Loucy (cell line): ENCODE measurements at regions not wholly inside any gene's neighbourhood (a gene's known extent, or its start where the extent isn't known, plus 50 kb on each side); places are given as distances from the start of the nearest gene placed in this dataset.

Experiments used
- H2AFZ ChIP-seq: fragments of 200-600 bp; sonication (generic); 2 replicates; pipeline ENCODE4 v1.6.0; 2016; ENCODE audit warnings: antibody characterized with exemption, mild to moderate bottlenecking, low read length, moderate library complexity
- H3F3A ChIP-seq: fragments of 200-600 bp; 2 replicates; pipeline ENCODE4 v1.6.0; 2016; ENCODE audit warnings: antibody characterized with exemption, low read depth, mild to moderate bottlenecking
- H3K27me3 ChIP-seq: fragments of 200-600 bp; sonication (generic); 2 replicates; pipeline ENCODE4 v1.6.1; 2014; ENCODE audit warnings: low read length, mild to moderate bottlenecking; ENCODE audit not compliant: insufficient read depth, poor library complexity, severe bottlenecking
- H3K36me3 ChIP-seq: fragments of 200-600 bp; sonication (generic); 2 replicates; pipeline ENCODE4 v1.6.1; 2016; ENCODE audit warnings: low read length; ENCODE audit not compliant: insufficient read depth
- H3K4me1 ChIP-seq: fragments of 200-600 bp; sonication (generic); 2 replicates; pipeline ENCODE4 v1.5.1; 2014; ENCODE audit warnings: low read length, mild to moderate bottlenecking; ENCODE audit not compliant: insufficient read depth, poor library complexity, severe bottlenecking
- H3K4me2 ChIP-seq: fragments of 200-600 bp; sonication (generic); 2 replicates; pipeline ENCODE4 v1.6.0; 2014; ENCODE audit warnings: antibody characterized with exemption, low read length, low read depth, mild to moderate bottlenecking; ENCODE audit not compliant: poor library complexity, severe bottlenecking
- H3K4me3 ChIP-seq: fragments of 200-600 bp; sonication (generic); 2 replicates; pipeline ENCODE4 v1.5.1; 2014; ENCODE audit warnings: low read length, mild to moderate bottlenecking, mixed read lengths; ENCODE audit not compliant: poor library complexity, severe bottlenecking
- H3K79me2 ChIP-seq: fragments of 200-600 bp; sonication (generic); 2 replicates; pipeline ENCODE4 v1.6.1; 2014; ENCODE audit warnings: low read length; ENCODE audit not compliant: insufficient read depth
- H3K9ac ChIP-seq: fragments of 200-600 bp; sonication (generic); 2 replicates; pipeline ENCODE4 v1.6.0; 2014; ENCODE audit warnings: mild to moderate bottlenecking, low read depth, low read length, moderate library complexity; ENCODE audit not compliant: poor library complexity, severe bottlenecking
- H3K9me2 ChIP-seq: fragments of 200-600 bp; sonication (generic); replicated peaks from 2 replicates; pipeline ENCODE4 v1.6.1; 2016; ENCODE audit warnings: low read depth, low read length, mixed read lengths
- H3K9me3 ChIP-seq: fragments of 200-600 bp; sonication (generic); 2 replicates; pipeline ENCODE4 v1.6.1; 2014; ENCODE audit warnings: mild to moderate bottlenecking, antibody characterized with exemption, low read length, low read depth; ENCODE audit not compliant: insufficient read depth
- H4K20me1 ChIP-seq: fragments of 200-600 bp; sonication (generic); 2 replicates; pipeline ENCODE4 v1.6.0; 2014; ENCODE audit warnings: antibody characterized with exemption, low read length, mild to moderate bottlenecking; ENCODE audit not compliant: insufficient read depth, poor library complexity, severe bottlenecking
- CTCF ChIP-seq: fragments of 200-600 bp; sonication (generic); conservative IDR thresholded peaks from 2 replicates; pipeline ENCODE4 v1.5.1; 2014; ENCODE audit warnings: mild to moderate bottlenecking, antibody characterized with exemption, low read length
- EZH2phosphoT487 ChIP-seq: fragments of 200-600 bp; IDR thresholded peaks from 2 replicates; pipeline ENCODE4 v1.6.1; 2018; ENCODE audit warnings: antibody characterized with exemption, mild to moderate bottlenecking, moderate library complexity, borderline replicate concordance

- no peaks in the 10 kb centered on the region for H3K36me3 ChIP-seq
- TF ChIP-seq CTCF: no peak
- no peak for TF ChIP-seq EZH2phosphoT487
- no peak overlapping the region for H3K4me2 ChIP-seq
- H3K9me3 ChIP-seq: no peaks in the 10 kb centered on the region
- 0 out of 2 replicates have a peak, but pooled peaks cover 4% of the 10 kb centered on the region for H3K9me2 ChIP-seq
- no peak overlapping the region for H3K4me3 ChIP-seq
- no peak overlapping the region for H2AFZ ChIP-seq
- H3F3A ChIP-seq: no peaks in the 10 kb centered on the region
- no peaks in the 10 kb centered on the region for H3K4me1 ChIP-seq
- H4K20me1 ChIP-seq: no peaks in the 10 kb centered on the region
- no peak overlapping the region for H3K9ac ChIP-seq
- no peaks in the 10 kb centered on the region for H3K79me2 ChIP-seq
- H3K27me3 ChIP-seq: no peaks in the 10 kb centered on the region
Observed at GRCh38 chr9:17865881-17866280, 287.0 kb downstream of the SH3GL2 start.

DNA sequence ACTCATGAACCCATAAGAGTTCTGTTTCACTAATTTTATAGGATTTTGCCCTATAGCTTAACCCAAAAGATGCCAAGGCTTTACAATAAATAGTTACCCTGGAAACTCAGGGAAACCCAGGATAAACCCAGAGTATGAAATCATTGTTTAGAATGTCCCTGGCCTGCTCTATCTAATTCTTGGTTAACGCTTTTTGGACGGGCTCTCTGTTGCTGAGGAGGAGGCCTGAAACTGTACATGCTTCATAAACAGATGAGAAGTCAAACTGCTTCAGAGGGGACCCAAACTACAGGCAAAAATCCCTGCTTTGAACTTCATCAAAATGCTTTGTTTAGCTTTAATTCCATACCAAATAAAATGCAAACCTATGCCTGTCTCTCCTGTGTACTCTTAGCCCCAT is 291.9 kb downstream of the SH3GL2 start:
- no peaks in the 10 kb centered on the region for H3K9me2 ChIP-seq

GRCh38 chr9:17871213-17871890 is 292.5 kb downstream of the SH3GL2 start:
- Histone ChIP-seq H3K4me3 (no peak overlapping the region), H3K9ac (no peak overlapping the region), H3F3A (no peaks in the 10 kb centered on the region), H3K9me3 (no peaks in the 10 kb centered on the region; the same call in 1 of the 2 replicates), H3K36me3 (no peaks in the 10 kb centered on the region), H2AFZ (no peak overlapping the region), H3K27me3 (no peaks in the 10 kb centered on the region), H3K79me2 (no peaks in the 10 kb centered on the region), H3K4me1 (no peaks in the 10 kb centered on the region), H3K9me2 (no peaks in the 10 kb centered on the region), H4K20me1 (no peaks in the 10 kb centered on the region), H3K4me2 (no peak overlapping the region)
- TF ChIP-seq CTCF (no peak), EZH2phosphoT487 (no peak)

More for the DNA sequence above, 291.9 kb downstream of the SH3GL2 start:
- H3K27me3 ChIP-seq: no peaks in the 10 kb centered on the region
- TF ChIP-seq EZH2phosphoT487 (no peak), CTCF (no peak)
- no peaks in the 10 kb centered on the region for H4K20me1 ChIP-seq
- no peak overlapping the region for H3K9ac ChIP-seq
- no peaks in the 10 kb centered on the region for H3K79me2 ChIP-seq
- H3K4me1 ChIP-seq: no peaks in the 10 kb centered on the region
- H3F3A ChIP-seq: no peaks in the 10 kb centered on the region
- H3K36me3 ChIP-seq: no peaks in the 10 kb centered on the region
- no peak overlapping the region for H3K4me2 ChIP-seq
- H3K4me3 ChIP-seq: no peak overlapping the region
- H2AFZ ChIP-seq: no peak overlapping the region
- no peaks in the 10 kb centered on the region; the same call in 1 of the 2 replicates for H3K9me3 ChIP-seq
